Uterus (tissue), 3 donors: ENCODE measurements at regions not wholly inside any gene's neighbourhood (a gene's known extent, or its start where the extent isn't known, plus 50 kb on each side); places are given as distances from the start of the nearest gene placed in this dataset.

Source experiments
- DNase-seq, 2 donors: peaks; one replicate each; pipeline ENCODE4 v3.0.0-alpha.2; 2019 to 2020
- H3K27ac ChIP-seq, 2 donors: fragments of 200-600 bp; sonication (generic); 1 replicate in 1 of 2; 2 replicates in 1 of 2; pipeline ENCODE4 v1.5.1; 2016 to 2018
- H3K27me3 ChIP-seq, 2 donors: fragments of 200-600 bp; sonication (generic); one replicate each; pipeline ENCODE4 v1.5.1; 2018 to 2019; ENCODE audit warnings: control low read depth in 1 of 2
- H3K36me3 ChIP-seq, 2 donors: fragments of 200-600 bp; sonication (generic); one replicate each; pipeline ENCODE4 v1.5.1; 2019; ENCODE audit warnings: control low read depth in 1 of 2
- H3K4me1 ChIP-seq, 2 donors: fragments of 200-600 bp; sonication (generic); one replicate each; pipeline ENCODE4 v1.5.1; 2018 to 2019; ENCODE audit warnings: control low read depth in 1 of 2
- H3K4me3 ChIP-seq, 2 donors: fragments of 200-600 bp; sonication (generic); 1 replicate in 1 of 2; 2 replicates in 1 of 2; pipeline ENCODE4 v1.5.1; 2018 to 2019; ENCODE audit warnings: mild to moderate bottlenecking in 1 of 2
- H3K9me3 ChIP-seq, 2 donors: fragments of 200-600 bp; sonication (generic); one replicate each; pipeline ENCODE4 v1.5.1; 2019; ENCODE audit warnings: control low read depth in 1 of 2
- CTCF ChIP-seq, 4 experiments: fragments of 200-600 bp in 2 of 4; fragments of 450-650 bp in 2 of 4; sonication (generic) in 2 of 4; IDR thresholded peaks; one replicate each; pipeline ENCODE4 v1.5.1; 2016 to 2019; ENCODE audit warnings: antibody characterized with exemption in 4 of 4, mild to moderate bottlenecking in 2 of 4, moderate library complexity in 1 of 4
- POLR2A ChIP-seq, 2 donors: fragments of 450-650 bp; IDR thresholded peaks; one replicate each; pipeline ENCODE4 v1.6.1; 2016; ENCODE audit warnings: antibody characterized with exemption in 2 of 2, mild to moderate bottlenecking in 1 of 2, moderate library complexity in 1 of 2
- intact Hi-C: fragments of 100-400 bp; cut with DNase I; formaldehyde crosslinking; loops from one replicate; pipeline ENCODE4 v1.15.1; 2023; ENCODE audit warnings: low total_unique reads
- donor health status: DM: yes; HTN: yes; CAD: no.

- Histone ChIP-seq H3K4me3 (no peak overlapping the region), H3K36me3 (no peaks in the 10 kb centered on the region), H3K9me3 (no peaks in the 10 kb centered on the region), H3K27me3 (no peaks in the 10 kb centered on the region), H3K4me1 (no peaks in the 10 kb centered on the region), H3K27ac (no peak overlapping the region)
- DNase-seq = no peak
- no peak for TF ChIP-seq CTCF (IDR thresholded peaks at IDR 0.05)
- no peak for TF ChIP-seq POLR2A (IDR thresholded peaks at IDR 0.05)
- intact Hi-C loops = no loop called here
These were observed 295.4 kb upstream of the FAM241A start for GRCh38 chr4:111849746-111850284.

- H3K36me3 ChIP-seq = no peaks in the 10 kb centered on the region
- H3K9me3 ChIP-seq = no peaks in the 10 kb centered on the region
- no peak overlapping the region for H3K27ac ChIP-seq
- intact Hi-C loops = no loop called here
- no peak overlapping the region for H3K4me3 ChIP-seq
- peak in 1 of 2 donors; percentile 39 for DNase-seq
- H3K27me3 ChIP-seq = no peaks in the 10 kb centered on the region
- peak; percentile 56 to 67 (median 58) for TF ChIP-seq CTCF (IDR thresholded peaks at IDR 0.05)
- TF ChIP-seq POLR2A (IDR thresholded peaks at IDR 0.05) = no peak
- no peaks in the 10 kb centered on the region for H3K4me1 ChIP-seq
These were observed 290.7 kb upstream of the FAM241A start for GRCh38 chr4:111854494-111855087.

GRCh38 chr4:111855308-111855707 lies 289.9 kb upstream of the FAM241A start:
- Histone ChIP-seq H3K4me3 (no peak overlapping the region), H3K4me1 (no peaks in the 10 kb centered on the region), H3K36me3 (no peaks in the 10 kb centered on the region), H3K9me3 (no peaks in the 10 kb centered on the region), H3K27ac (no peak overlapping the region), H3K27me3 (no peaks in the 10 kb centered on the region)
- TF ChIP-seq CTCF (IDR thresholded peaks at IDR 0.05) (no peak), POLR2A (IDR thresholded peaks at IDR 0.05) (no peak)
- DNase-seq = no peak
- intact Hi-C loops = no loop called here

GRCh38 chr4:111864066-111864465 lies 281.2 kb upstream of the FAM241A start:
- no peak overlapping the region for H3K4me3 ChIP-seq
- intact Hi-C loops = no loop called here
- TF ChIP-seq CTCF (IDR thresholded peaks at IDR 0.05) (no peak), POLR2A (IDR thresholded peaks at IDR 0.05) (no peak)

GRCh38 chr4:111869339-111869738 lies 275.9 kb upstream of the FAM241A start:
- H3K4me1 ChIP-seq = no peaks in the 10 kb centered on the region
- no peaks in the 10 kb centered on the region for H3K27me3 ChIP-seq
- DNase-seq = no peak
- H3K36me3 ChIP-seq = no peaks in the 10 kb centered on the region
- no peak overlapping the region for H3K27ac ChIP-seq
- H3K9me3 ChIP-seq = no peaks in the 10 kb centered on the region
- intact Hi-C loops = no loop called here
- H3K4me3 ChIP-seq = no peak overlapping the region
- TF ChIP-seq POLR2A (IDR thresholded peaks at IDR 0.05) = no peak

More at GRCh38 chr4:111864066-111864465, 281.2 kb upstream of the FAM241A start:
- no peaks in the 10 kb centered on the region for H3K27me3 ChIP-seq
- no peaks in the 10 kb centered on the region for H3K9me3 ChIP-seq
- no peaks in the 10 kb centered on the region for H3K36me3 ChIP-seq
- no peaks in the 10 kb centered on the region for H3K4me1 ChIP-seq
- DNase-seq = no peak
- H3K27ac ChIP-seq = no peak overlapping the region
